Adrenal gland (tissue), 9 donors: ENCODE measurements at regions not wholly inside any gene's neighbourhood (a gene's known extent, or its start where the extent isn't known, plus 50 kb on each side); places are given as distances from the start of the nearest gene placed in this dataset.

ENCODE experiments used
- DNase-seq, 7 donors: peaks; one replicate each; pipeline ENCODE4 v3.0.0-alpha.2; 2019 to 2020
- H3K27ac ChIP-seq, 5 donors: fragments of 200-600 bp; sonication (generic) in 4 of 5; 1 replicate in 3 of 5; 2 replicates in 2 of 5; pipeline versions ENCODE4 v1.5.1 to v1.8.0; 2016 to 2020; ENCODE audit warnings: mild to moderate bottlenecking in 1 of 5
- H3K27me3 ChIP-seq: fragments of 200-600 bp; 2 replicates; pipeline ENCODE4 v1.8.0; 2021
- H3K36me3 ChIP-seq, 2 donors: fragments of 200-600 bp; replicated peaks in 1 of 2; 1 replicate in 1 of 2; 2 replicates in 1 of 2; pipeline versions ENCODE4 v1.5.1 to v1.8.0; 2018 to 2022
- H3K4me1 ChIP-seq, 2 donors: fragments of 200-600 bp; replicated peaks in 1 of 2; 1 replicate in 1 of 2; 2 replicates in 1 of 2; pipeline versions ENCODE4 v1.5.1 to v1.8.0; 2018 to 2021
- H3K4me3 ChIP-seq, 4 donors: fragments of 200-600 bp; sonication (generic) in 3 of 4; one replicate each; pipeline ENCODE4 v1.5.1; 2016 to 2018
- H3K9me3 ChIP-seq, 3 donors: fragments of 200-600 bp; sonication (generic) in 1 of 3; replicated peaks in 1 of 3; 1 replicate in 2 of 3; 2 replicates in 1 of 3; pipeline versions ENCODE4 v1.5.1 to v1.8.0; 2016 to 2021
- POLR2A ChIP-seq, 2 donors: fragments of 450-650 bp; IDR thresholded peaks; one replicate each; pipeline ENCODE4 v1.6.1; 2017; ENCODE audit warnings: antibody characterized with exemption in 2 of 2, mild to moderate bottlenecking in 2 of 2, moderate library complexity in 1 of 2
- WGBS, 4 donors: extraction: QIAGEN DNeasy Blood & Tissue Kit in 2 of 4; methylation state at CpG; one replicate each; pipeline versions ENCODE4 v1.1.5 to v1.1.7; 2013 to 2017; 5-methylcytosine and 5-hydroxymethylcytosine counted together
- intact Hi-C, 2 donors: fragments of 100-400 bp; cut with DNase I; formaldehyde crosslinking; loops; one replicate each; pipeline versions ENCODE4 v1.14.1 to v1.15.0; 2022 to 2023
- TF ChIP-seq, protein P1 (sequence below), 6 experiments: fragments of 450-650 bp in 4 of 6; fragments of 200-600 bp in 2 of 6; sonication (generic) in 1 of 6; IDR thresholded peaks; 1 replicate in 5 of 6; 2 replicates in 1 of 6; pipeline versions ENCODE4 v1.5.1 to v1.8.0; 2016 to 2021; ENCODE audit warnings: antibody characterized with exemption in 6 of 6, mild to moderate bottlenecking in 2 of 6, moderate library complexity in 1 of 6
- donor health status: healthy with polysubstance abuse.
- donor health status: Bipolar disorder and iron deficiency.
- donor health status: DM: yes; HTN: yes; CAD: no.
- donor health status: DM: no; HTN: no; CAD: no.
- donor health status: DM: no; HTN: no; CAD: no.

DNA sequence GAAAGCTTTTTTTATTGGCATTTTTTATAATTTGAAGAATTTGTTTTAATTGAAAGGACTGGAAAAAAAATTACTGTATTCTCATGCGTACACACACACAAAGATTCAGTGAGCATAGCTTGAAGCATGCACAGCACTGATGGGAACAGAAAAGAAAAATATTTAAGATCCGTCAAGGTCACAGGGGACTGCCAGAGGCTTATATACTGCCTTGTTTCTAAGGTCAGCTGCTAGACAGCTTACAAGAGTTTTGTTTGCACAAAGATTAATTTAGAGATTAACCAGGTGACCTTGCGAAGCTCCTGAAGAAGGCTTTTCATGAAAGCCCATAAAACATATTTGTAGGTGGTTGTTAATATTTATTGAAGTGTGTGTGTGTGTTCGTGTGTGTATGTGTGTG, 396.3 kb downstream of the TRIB2 start:
- no peak for TF ChIP-seq POLR2A (IDR thresholded peaks at IDR 0.05)
- TF ChIP-seq, protein P1, sequence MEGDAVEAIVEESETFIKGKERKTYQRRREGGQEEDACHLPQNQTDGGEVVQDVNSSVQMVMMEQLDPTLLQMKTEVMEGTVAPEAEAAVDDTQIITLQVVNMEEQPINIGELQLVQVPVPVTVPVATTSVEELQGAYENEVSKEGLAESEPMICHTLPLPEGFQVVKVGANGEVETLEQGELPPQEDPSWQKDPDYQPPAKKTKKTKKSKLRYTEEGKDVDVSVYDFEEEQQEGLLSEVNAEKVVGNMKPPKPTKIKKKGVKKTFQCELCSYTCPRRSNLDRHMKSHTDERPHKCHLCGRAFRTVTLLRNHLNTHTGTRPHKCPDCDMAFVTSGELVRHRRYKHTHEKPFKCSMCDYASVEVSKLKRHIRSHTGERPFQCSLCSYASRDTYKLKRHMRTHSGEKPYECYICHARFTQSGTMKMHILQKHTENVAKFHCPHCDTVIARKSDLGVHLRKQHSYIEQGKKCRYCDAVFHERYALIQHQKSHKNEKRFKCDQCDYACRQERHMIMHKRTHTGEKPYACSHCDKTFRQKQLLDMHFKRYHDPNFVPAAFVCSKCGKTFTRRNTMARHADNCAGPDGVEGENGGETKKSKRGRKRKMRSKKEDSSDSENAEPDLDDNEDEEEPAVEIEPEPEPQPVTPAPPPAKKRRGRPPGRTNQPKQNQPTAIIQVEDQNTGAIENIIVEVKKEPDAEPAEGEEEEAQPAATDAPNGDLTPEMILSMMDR (IDR thresholded peaks at IDR 0.05): no peak
- DNase-seq: no peak
- 77 to 84% (median 81%) methylated on average over 4 of the region's 4 CpGs for WGBS, 4 donors
- no peaks in the 10 kb centered on the region for H3K36me3 ChIP-seq
- H3K27me3 ChIP-seq: no peaks in the 10 kb centered on the region
- no peak overlapping the region for H3K27ac ChIP-seq
- intact Hi-C loops: no loop called here
- H3K9me3 ChIP-seq: no peaks in the 10 kb centered on the region
- no peak overlapping the region for H3K4me3 ChIP-seq
- no peaks in the 10 kb centered on the region for H3K4me1 ChIP-seq

DNA sequence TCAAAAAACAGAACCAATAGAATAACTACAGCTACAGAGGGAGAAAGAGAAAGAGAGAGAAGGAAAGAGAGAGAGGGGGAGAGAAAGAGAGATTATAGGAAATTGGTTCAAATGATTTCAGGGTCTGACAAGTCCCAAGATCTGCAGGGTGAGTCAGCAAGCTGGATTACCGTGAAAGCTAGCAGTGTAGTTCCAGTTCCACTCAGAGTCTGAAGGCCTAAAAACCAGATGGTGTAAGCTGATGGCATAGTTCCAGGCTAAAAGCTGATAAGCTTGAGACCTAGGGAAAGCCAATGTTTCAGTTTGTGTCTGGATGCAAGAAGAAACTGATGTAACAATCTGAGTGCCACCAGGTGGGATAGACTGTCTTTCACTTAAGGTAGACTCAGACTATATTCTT, 397.7 kb downstream of the TRIB2 start:
- Histone ChIP-seq H3K36me3 (no peaks in the 10 kb centered on the region), H3K27me3 (no peaks in the 10 kb centered on the region), H3K27ac (no peak overlapping the region), H3K4me3 (no peak overlapping the region), H3K9me3 (no peaks in the 10 kb centered on the region), H3K4me1 (no peaks in the 10 kb centered on the region)
- 2 to 18% (median 10%) methylated on average over 1 of the region's 1 CpG for WGBS, 4 donors
- intact Hi-C loops: no loop called here
- peak; percentile 18 to 75 (median 52) for DNase-seq
- no peak for TF ChIP-seq POLR2A (IDR thresholded peaks at IDR 0.05)
- TF ChIP-seq, protein P1 (IDR thresholded peaks at IDR 0.05): no peak

DNA sequence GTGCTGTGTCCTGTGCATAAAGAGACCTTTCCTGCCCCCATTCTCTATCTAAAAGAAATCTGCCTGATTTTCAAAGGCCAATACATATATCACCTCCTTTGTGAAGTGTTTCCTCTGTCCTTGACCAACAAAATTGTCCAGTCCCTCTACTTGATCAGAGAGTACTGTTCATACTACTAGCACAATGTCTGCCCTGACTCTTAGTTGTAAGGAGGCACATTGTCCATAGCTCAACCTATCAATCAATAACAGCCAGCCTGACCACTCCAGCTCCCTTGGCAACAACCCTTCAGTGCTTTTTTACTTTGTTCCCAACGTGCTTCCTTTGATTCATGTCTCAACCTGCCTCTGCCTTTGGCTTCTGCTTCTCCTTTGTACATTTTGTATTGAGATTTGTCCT, 398.9 kb downstream of the TRIB2 start:
- Histone ChIP-seq H3K27me3 (no peaks in the 10 kb centered on the region), H3K4me1 (no peaks in the 10 kb centered on the region), H3K36me3 (no peaks in the 10 kb centered on the region), H3K4me3 (no peak overlapping the region), H3K27ac (no peak overlapping the region), H3K9me3 (no peaks in the 10 kb centered on the region)
- WGBS, 4 donors: 41 to 59% (median 48%) methylated on average over 1 of the region's 1 CpG
- DNase-seq: no peak
- no peak for TF ChIP-seq POLR2A (IDR thresholded peaks at IDR 0.05)
- TF ChIP-seq, protein P1 (IDR thresholded peaks at IDR 0.05): no peak
- intact Hi-C loops: no loop called here

DNA sequence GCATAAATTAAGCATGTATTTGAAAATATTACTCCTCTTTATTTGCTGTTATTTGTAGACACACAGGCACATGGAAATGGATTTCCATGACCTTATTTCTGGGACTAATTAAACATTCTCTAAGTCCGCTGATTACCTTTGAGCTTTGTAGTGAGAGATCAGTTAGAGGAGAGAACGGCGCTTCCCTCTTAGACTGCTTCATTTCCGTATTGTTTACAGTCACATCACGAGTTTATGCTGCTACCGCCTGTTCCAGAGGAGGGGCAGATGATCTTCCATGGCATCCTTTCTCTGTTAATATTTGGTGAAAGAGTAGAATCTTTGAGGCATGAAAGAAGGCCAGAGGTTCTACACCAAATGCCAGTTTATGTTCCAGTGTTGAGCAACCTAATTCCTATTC, 404.4 kb downstream of the TRIB2 start:
- H3K36me3 ChIP-seq: no peaks in the 10 kb centered on the region
- DNase-seq: no peak
- H3K9me3 ChIP-seq: no peaks in the 10 kb centered on the region
- no peak overlapping the region for H3K4me3 ChIP-seq
- 88 to 95% (median 94%) methylated on average over 6 of the region's 6 CpGs for WGBS, 4 donors
- H3K4me1 ChIP-seq: no peaks in the 10 kb centered on the region
- H3K27ac ChIP-seq: no peak overlapping the region
- TF ChIP-seq, protein P1 (IDR thresholded peaks at IDR 0.05): no peak
- no peak for TF ChIP-seq POLR2A (IDR thresholded peaks at IDR 0.05)
- no peaks in the 10 kb centered on the region for H3K27me3 ChIP-seq
- intact Hi-C loops: no loop called here
